SJSA1 (cell line): ENCODE measurements at regions not wholly inside any gene's neighbourhood (a gene's known extent, or its start where the extent isn't known, plus 50 kb on each side); places are given as distances from the start of the nearest gene placed in this dataset.

ENCODE experiments used
- DNase-seq, 2 experiments: peaks; one replicate each; pipeline ENCODE4 v3.0.0-alpha.2; 2015 to 2020; ENCODE audit warnings: low spot score in 2 of 2, low read depth in 1 of 2
- H3K27ac ChIP-seq: fragments of 250-450 bp; sonication (Bioruptor Pico); 2 replicates; pipeline ENCODE4 v1.5.1; 2020; ENCODE audit warnings: mild to moderate bottlenecking, moderate library complexity
- H3K27me3 ChIP-seq: fragments of 250-450 bp; sonication (Bioruptor Pico); replicated peaks from 2 replicates; pipeline ENCODE4 v1.5.1; 2020; ENCODE audit warnings: mild to moderate bottlenecking, moderate library complexity
- H3K36me3 ChIP-seq: fragments of 250-450 bp; sonication (Bioruptor Pico); 2 replicates; pipeline ENCODE4 v1.5.1; 2020; ENCODE audit warnings: mild to moderate bottlenecking
- H3K4me1 ChIP-seq: fragments of 250-450 bp; sonication (Bioruptor Pico); replicated peaks from 2 replicates; pipeline ENCODE4 v1.6.1; 2021; ENCODE audit warnings: mild to moderate bottlenecking
- H3K4me3 ChIP-seq: fragments of 250-450 bp; sonication (Bioruptor Pico); 2 replicates; pipeline ENCODE4 v1.5.1; 2020; ENCODE audit warnings: mild to moderate bottlenecking
- H3K9me3 ChIP-seq: fragments of 250-450 bp; sonication (Bioruptor Pico); replicated peaks from 2 replicates; pipeline ENCODE4 v1.5.1; 2020; ENCODE audit warnings: mild to moderate bottlenecking

DNA sequence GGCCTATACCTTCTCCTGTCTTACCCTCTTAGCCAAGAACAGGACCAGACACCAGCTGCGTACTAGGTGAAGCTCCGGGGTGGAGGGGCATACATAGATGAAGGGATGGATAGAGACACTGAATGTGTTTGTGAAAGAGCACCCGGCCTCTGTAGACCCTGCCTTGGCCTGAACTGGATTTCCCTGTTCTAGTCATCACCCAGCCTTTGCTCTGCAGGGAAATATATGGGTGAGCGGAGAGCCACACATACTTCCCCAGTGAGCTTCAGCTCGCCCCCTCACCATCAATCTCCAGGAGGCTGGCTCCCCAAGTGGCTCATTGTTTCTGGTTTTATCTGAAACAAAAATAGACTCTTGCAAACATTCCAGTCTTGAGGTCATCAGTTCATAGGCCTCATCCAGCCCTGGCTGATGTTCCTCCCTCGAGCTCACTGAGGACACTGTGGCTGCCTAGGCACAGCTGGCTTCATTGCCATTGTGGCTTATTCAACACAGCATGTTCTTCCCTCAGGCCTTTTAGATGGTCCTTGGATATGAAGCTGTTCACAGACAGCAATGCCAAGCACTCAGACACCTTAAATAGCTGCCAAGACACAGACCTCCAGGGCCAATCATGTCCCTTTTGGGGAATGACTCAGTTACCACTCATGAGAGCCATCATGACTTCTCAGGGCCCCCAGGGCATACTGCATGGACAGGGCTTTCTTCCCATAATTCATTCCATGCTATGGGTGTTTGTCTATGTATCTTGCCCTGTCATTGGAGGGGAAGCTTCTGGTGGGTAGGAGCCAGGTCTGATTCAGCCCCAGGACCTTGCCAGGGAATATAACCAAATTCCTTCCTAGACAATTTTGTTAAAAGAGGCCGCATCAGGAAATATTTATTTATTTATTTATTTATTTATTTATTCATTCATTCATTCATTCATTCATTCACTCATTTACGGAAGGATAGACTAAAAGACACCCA lies 82.4 kb downstream of the TTC32 start:
- Histone ChIP-seq H3K36me3 (no peaks in the 10 kb centered on the region), H3K4me3 (no peak overlapping the region), H3K27me3 (no peaks in the 10 kb centered on the region), H3K27ac (peak overlapping the region; percentile 11; the same call in 1 of the 2 replicates), H3K9me3 (no peaks in the 10 kb centered on the region), H3K4me1 (peaks cover 13% of the 10 kb centered on the region)
- DNase-seq, result peak; percentile 65 to 72

DNA sequence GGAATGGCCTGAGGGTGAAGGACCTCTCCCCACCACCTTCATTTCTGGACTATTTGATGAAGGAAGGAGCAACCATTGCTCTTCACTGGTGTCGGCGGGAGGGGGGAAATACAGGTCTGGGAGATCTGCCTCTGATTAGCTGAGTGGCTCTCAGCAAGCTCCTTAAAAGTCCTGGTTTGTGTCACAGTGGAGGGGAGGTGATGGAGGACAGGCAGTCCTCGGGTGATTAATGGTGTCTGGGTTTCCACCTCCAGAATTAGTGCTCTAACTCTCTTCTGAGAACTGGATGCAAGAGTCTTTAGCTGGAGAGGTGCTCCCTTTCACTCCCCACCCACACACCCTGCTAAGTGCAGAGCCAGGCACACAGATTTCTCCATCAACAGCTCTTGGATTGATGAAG lies 83.2 kb downstream of the TTC32 start:
- H3K4me1 ChIP-seq, result peaks cover 13% of the 10 kb centered on the region
- H3K27ac ChIP-seq, result 0 out of 2 replicates have a peak overlapping the region, but pooled peaks have one; percentile 11
- H3K36me3 ChIP-seq, result no peaks in the 10 kb centered on the region
- DNase-seq, result peak in 1 of 2 experiments; percentile 25
- H3K27me3 ChIP-seq, result no peaks in the 10 kb centered on the region
- no peaks in the 10 kb centered on the region for H3K9me3 ChIP-seq
- no peak overlapping the region for H3K4me3 ChIP-seq

DNA sequence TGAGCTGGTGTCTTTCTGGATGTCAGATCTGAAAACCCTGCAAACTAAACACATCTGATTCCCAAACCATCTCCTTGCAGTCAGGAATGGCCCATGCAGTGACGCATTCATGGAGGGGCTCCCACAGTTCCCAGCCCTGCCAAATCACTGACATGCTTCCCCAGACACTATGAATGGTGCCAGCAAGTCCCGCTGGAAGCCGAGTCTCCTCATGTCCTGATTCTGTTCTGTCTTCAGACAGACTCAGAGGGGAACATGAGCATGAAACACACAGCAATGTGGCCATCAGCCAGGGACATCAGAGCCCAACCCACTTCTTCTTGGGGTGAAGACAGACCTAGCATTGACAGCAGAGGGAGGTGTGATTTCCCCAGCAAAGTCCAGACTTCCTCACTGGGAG lies 83.7 kb downstream of the TTC32 start:
- no peaks in the 10 kb centered on the region for H3K9me3 ChIP-seq
- no peaks in the 10 kb centered on the region for H3K36me3 ChIP-seq
- no peaks in the 10 kb centered on the region for H3K27me3 ChIP-seq
- H3K4me3 ChIP-seq, result no peak overlapping the region
- H3K4me1 ChIP-seq, result peaks cover 13% of the 10 kb centered on the region
- H3K27ac ChIP-seq, result no peak overlapping the region
- peak in 1 of 2 experiments; percentile 17 for DNase-seq

DNA sequence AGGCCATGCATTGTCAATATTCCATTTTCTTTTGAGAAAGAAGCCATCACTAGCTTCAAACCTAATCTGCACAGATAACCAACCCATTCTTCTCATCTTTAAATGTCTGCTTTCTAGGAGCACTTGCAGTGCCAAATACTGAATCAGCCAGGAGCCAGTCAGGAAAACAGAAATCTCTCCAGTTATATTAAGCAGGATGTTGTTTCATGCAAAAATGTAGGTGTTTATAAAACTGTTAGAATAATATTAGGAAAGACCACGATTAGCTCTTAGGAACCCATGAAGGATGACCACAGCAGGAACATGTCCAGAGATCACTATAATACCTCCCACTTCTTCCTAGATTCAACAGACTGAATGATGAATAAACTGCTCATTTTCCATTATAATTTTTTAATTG lies 86.0 kb downstream of the TTC32 start:
- Histone ChIP-seq H3K4me3 (no peak overlapping the region), H3K27ac (no peak overlapping the region), H3K4me1 (peaks cover 13% of the 10 kb centered on the region), H3K9me3 (no peaks in the 10 kb centered on the region), H3K36me3 (no peaks in the 10 kb centered on the region), H3K27me3 (no peaks in the 10 kb centered on the region)
- no peak for DNase-seq

DNA sequence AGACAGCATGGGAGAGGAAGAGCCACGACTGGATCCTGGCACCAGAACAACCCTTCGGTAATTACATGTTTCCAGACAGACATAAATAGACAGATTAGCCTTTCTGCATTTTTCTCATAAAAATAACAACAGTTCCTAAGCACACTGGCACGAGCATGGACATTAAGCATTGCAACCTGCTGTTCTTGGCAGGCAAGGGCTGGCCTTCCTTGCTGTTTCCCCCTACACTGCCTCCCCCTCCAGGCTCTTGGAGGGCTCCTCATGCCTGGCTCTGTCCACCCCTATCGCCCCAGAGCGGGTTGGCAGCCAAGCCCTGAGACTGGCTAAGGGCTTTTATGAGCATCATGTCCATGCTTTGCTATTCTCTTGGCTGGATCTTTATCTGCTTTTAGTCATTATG lies 89.6 kb downstream of the TTC32 start:
- Histone ChIP-seq H3K36me3 (no peaks in the 10 kb centered on the region), H3K4me3 (no peak overlapping the region), H3K27ac (no peak overlapping the region), H3K27me3 (no peaks in the 10 kb centered on the region), H3K9me3 (no peaks in the 10 kb centered on the region), H3K4me1 (no peaks in the 10 kb centered on the region; the same call in 1 of the 2 replicates)
- peak in 1 of 2 experiments; percentile 16 for DNase-seq

DNA sequence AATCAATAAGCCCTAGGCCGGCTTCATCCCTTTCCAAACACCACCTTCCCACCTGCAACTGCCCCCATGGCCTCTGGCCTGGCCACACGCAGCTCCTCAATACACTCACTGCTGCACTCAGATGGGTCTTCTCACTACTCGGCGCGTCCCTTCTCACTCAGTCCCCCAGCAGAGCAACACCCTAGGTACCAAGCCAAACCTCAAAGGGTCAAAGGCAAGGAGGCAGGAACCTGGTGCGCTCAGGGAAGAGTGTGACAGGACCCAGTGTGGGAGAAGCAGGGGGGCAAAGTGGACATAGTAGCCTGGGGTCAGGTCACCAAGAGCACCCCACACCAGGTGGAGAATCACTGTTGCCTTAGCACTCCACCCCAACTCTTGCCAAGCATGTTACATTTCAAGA lies 90.6 kb downstream of the TTC32 start:
- DNase-seq, result peak in 1 of 2 experiments; percentile 33
- H3K4me3 ChIP-seq, result no peak overlapping the region
- H3K27ac ChIP-seq, result no peak overlapping the region
- no peaks in the 10 kb centered on the region for H3K9me3 ChIP-seq
- H3K4me1 ChIP-seq, result no peaks in the 10 kb centered on the region; the same call in 1 of the 2 replicates
- no peaks in the 10 kb centered on the region for H3K36me3 ChIP-seq
- H3K27me3 ChIP-seq, result no peaks in the 10 kb centered on the region

DNA sequence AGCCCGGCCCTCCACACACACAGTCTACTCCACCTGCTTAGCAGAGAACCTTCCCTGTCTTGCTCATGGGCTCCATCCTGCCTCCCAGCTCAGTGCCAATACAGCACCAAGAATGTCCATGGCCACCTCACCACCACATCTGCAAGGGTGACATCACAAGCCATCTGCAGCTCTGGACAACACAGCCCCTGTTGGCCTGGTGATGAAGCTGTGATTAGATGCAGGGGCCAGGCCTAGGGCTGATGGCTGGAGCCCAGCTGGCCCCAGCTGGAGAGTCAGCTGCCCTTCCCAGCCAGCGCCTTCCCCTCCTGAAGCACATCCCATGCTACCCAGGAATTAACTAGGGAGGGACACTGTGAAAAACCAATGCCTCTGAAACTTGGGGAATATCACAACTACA lies 91.1 kb downstream of the TTC32 start:
- DNase-seq, result peak in 1 of 2 experiments; percentile 30
- no peak overlapping the region for H3K27ac ChIP-seq
- H3K4me3 ChIP-seq, result no peak overlapping the region
- H3K36me3 ChIP-seq, result no peaks in the 10 kb centered on the region
- H3K4me1 ChIP-seq, result no peaks in the 10 kb centered on the region; the same call in 1 of the 2 replicates
- H3K27me3 ChIP-seq, result no peaks in the 10 kb centered on the region
- no peaks in the 10 kb centered on the region for H3K9me3 ChIP-seq

DNA sequence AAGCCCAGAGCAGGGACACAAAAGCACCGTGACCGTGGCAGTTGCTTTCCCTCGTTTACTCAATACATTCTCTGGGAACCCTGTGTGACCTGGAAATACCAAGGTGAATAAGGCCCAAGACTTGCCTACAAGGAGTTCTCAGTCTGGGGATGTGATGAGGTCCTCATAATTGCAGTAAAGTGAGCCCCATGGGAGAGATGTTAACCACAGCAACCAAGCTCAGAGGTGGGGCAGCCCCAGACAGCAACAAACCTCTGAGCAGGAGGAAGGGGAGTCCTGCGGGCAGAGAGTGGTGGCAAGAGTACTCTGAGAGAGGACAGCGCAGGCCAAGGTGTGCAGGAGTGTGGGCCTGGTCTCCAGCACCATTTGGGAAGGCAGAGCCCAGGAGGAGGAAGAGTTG lies 91.6 kb downstream of the TTC32 start:
- Histone ChIP-seq H3K4me1 (no peaks in the 10 kb centered on the region; the same call in 1 of the 2 replicates), H3K4me3 (no peak overlapping the region), H3K27ac (no peak overlapping the region), H3K36me3 (no peaks in the 10 kb centered on the region), H3K27me3 (no peaks in the 10 kb centered on the region), H3K9me3 (no peaks in the 10 kb centered on the region)
- DNase-seq, result no peak

DNA sequence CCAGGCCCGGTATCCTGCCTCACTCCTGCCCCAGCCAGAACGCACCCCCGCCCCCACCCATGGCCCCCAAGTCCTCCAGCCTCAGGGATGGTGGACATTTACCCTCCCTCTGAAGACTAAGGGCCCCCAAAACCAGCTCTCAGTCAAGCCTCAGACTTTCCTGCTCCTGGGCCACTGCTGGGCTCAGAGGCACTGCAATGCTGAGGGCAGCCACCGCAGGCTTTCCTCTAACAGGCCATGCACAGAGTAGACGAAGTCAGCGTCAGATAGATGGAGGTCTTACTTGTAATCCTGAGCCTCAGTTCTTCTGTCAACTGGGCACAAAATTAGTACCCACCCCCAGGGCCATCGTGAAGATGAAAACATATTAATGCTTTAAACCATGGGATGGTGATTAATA lies 92.6 kb downstream of the TTC32 start:
- DNase-seq, result peak in 1 of 2 experiments; percentile 13
- no peaks in the 10 kb centered on the region for H3K9me3 ChIP-seq
- no peaks in the 10 kb centered on the region; the same call in 1 of the 2 replicates for H3K4me1 ChIP-seq
- H3K27ac ChIP-seq, result no peak overlapping the region
- H3K27me3 ChIP-seq, result no peaks in the 10 kb centered on the region
- H3K36me3 ChIP-seq, result no peaks in the 10 kb centered on the region
- H3K4me3 ChIP-seq, result no peak overlapping the region

DNA sequence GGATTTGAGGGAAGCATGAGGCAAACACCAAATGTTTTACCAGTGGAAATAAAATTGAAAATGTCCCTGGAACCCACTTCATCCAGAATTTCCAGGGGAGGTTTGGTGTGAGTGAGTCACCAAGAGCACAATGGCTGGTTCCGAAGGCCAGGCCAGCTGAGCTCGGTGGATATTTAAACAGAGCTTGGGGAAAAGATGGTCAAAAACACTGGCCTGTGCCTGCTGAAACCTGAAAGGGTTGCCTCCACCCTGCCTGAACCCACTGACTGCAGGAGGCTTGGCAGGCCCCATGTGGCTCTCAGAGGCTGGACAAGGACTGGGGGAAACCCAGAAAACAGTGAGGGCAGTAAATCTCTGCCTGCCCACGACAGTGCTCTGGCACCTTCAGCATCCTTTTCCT lies 93.9 kb downstream of the TTC32 start:
- Histone ChIP-seq H3K9me3 (no peaks in the 10 kb centered on the region), H3K36me3 (no peaks in the 10 kb centered on the region), H3K27ac (no peak overlapping the region), H3K27me3 (no peaks in the 10 kb centered on the region), H3K4me3 (no peak overlapping the region), H3K4me1 (no peaks in the 10 kb centered on the region; the same call in 1 of the 2 replicates)
- peak in 1 of 2 experiments; percentile 29 for DNase-seq

DNA sequence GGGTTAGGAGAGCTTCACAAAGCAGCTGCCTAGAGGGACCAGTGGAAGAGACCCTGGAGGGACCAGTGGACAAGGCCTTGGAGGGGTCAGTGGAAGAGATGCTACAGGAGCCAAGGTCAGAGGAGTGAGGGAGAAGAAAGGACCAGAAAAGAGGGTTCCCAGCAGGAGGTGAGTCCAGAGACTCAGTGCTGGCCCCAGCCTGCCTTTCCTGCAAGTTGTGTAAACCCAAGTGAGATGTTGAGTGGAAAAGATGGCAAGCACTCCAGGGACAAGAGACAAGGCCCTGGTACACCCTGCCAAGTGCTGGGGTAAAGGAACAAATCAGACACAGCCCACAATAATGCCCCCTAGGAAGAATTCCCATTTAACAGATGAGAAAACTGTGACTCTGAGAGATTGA lies 94.4 kb downstream of the TTC32 start:
- peak in 1 of 2 experiments; percentile 12 for DNase-seq
- H3K9me3 ChIP-seq, result no peaks in the 10 kb centered on the region
- no peaks in the 10 kb centered on the region for H3K27me3 ChIP-seq
- H3K36me3 ChIP-seq, result no peaks in the 10 kb centered on the region
- peaks cover 3% of the 10 kb centered on the region for H3K4me1 ChIP-seq
- H3K27ac ChIP-seq, result no peak overlapping the region
- H3K4me3 ChIP-seq, result no peak overlapping the region

DNA sequence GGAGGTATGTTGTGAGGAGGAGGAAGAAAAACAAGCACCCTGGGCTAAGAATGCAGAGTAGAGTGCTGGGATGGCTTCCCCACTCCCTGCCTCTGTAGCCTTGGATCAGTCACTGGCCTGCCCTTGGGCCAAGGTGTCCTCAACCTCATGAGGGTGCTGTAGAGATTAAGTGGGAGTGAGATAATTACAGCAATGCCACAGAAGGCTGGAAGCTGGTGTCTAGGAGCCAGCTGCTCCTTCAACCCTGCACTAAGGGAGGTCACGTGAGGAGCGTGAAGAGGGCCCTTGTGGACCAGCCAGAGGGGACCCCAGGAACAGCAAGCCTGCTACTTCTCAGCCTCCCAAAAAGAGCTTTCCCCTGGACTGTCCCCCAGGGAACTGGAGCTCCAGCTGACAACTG lies 95.2 kb downstream of the TTC32 start:
- peak in 1 of 2 experiments; percentile 31 for DNase-seq
- no peaks in the 10 kb centered on the region for H3K36me3 ChIP-seq
- H3K9me3 ChIP-seq, result no peaks in the 10 kb centered on the region
- no peaks in the 10 kb centered on the region for H3K27me3 ChIP-seq
- H3K4me3 ChIP-seq, result no peak overlapping the region
- H3K27ac ChIP-seq, result no peak overlapping the region
- H3K4me1 ChIP-seq, result peaks cover 11% of the 10 kb centered on the region

DNA sequence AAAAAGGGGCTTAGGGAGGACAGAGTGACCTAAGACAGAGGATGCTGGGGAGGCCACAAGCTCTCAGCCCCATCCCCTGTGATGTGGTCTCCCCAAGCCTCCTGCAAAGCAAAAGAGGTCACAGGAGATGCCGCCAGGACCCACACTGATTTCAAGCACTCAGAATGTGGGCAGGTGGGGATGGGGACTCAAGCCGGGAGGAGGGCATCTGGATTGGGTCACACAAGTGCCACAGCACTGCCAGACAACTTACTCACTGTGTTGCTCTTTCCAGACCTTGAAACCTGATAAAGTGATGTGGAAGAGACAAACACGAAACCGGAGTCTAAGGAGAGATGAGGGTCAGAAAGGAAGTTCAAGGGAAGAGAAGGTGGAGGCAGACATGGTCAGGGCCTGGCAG lies 95.7 kb downstream of the TTC32 start:
- peak in 1 of 2 experiments; percentile 22 for DNase-seq
- H3K27ac ChIP-seq, result no peak overlapping the region
- no peaks in the 10 kb centered on the region for H3K9me3 ChIP-seq
- no peak overlapping the region for H3K4me3 ChIP-seq
- H3K27me3 ChIP-seq, result no peaks in the 10 kb centered on the region
- H3K4me1 ChIP-seq, result peaks cover 15% of the 10 kb centered on the region
- H3K36me3 ChIP-seq, result no peaks in the 10 kb centered on the region

DNA sequence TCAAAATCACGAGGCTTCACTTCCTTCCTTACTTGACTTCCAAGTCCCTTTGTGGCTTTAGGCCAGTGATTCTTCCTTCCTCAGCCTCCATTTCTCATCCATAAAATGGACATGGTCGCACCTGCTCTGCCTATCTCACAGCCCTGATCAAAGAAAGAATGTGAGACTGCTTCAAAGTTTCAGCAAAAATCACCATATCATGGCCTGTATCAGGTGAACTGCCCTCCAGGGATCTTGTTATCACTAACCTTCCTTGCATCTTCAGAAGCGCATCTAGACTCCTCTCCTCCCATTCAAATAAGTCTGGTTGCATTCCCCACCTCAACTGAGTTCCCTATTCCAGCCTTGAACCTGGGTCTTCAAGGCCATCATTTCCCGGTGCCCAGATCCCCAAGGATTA lies 96.5 kb downstream of the TTC32 start:
- no peaks in the 10 kb centered on the region for H3K36me3 ChIP-seq
- no peaks in the 10 kb centered on the region for H3K9me3 ChIP-seq
- H3K27ac ChIP-seq, result no peak overlapping the region
- DNase-seq, result no peak
- peaks cover 24% of the 10 kb centered on the region for H3K4me1 ChIP-seq
- no peaks in the 10 kb centered on the region for H3K27me3 ChIP-seq
- H3K4me3 ChIP-seq, result no peak overlapping the region
